H1 (cell line): ENCODE measurements at regions not wholly inside any gene's neighbourhood (a gene's known extent, or its start where the extent isn't known, plus 50 kb on each side); places are given as distances from the start of the nearest gene placed in this dataset.

Experiments used
- CHD7 ChIP-seq: fragments of 300-600 bp; sonication (generic); IDR thresholded peaks from 2 replicates; pipeline ENCODE4 v1.7.1; 2012; ENCODE audit warnings: low read length, moderate library complexity, mild to moderate bottlenecking, inconsistent platforms; ENCODE audit not compliant: insufficient replicate concordance
- NRF1 ChIP-seq: IDR thresholded peaks from 2 replicates; pipeline ENCODE4 v1.6.1; 2011; ENCODE audit warnings: mild to moderate bottlenecking, low read depth, low read length, improper control_type of control experiment

GRCh38 chr3:27976933-27977332 is 254.8 kb upstream of the EOMES start (continued):
- TF ChIP-seq CHD7 (no peak), NRF1 (no peak)
